ENCODE measurements at regions not wholly inside any gene's neighbourhood (a gene's known extent, or its start where the extent isn't known, plus 50 kb on each side); places are given as distances from the start of the nearest gene placed in this dataset.

DNA sequence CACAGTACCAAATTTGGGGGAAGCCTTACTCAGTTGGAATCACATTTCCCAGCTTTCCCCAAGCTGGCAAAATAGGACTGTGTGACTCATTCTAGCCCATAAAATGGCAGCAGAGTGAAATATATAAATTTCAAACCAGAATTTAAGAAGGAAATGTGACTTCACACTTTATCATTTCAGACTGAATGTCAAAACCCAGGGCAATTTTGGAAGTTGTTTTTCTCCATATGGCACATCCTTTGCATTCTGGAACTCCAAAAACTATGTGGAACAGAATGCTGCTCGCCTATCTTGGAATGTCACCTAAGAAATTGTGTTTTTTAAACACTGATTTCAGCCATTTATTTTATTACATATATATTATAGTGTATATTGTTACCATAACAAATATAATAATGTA is 424.7 kb upstream of the ST8SIA4 start:
- TF ChIP-seq, protein P1, sequence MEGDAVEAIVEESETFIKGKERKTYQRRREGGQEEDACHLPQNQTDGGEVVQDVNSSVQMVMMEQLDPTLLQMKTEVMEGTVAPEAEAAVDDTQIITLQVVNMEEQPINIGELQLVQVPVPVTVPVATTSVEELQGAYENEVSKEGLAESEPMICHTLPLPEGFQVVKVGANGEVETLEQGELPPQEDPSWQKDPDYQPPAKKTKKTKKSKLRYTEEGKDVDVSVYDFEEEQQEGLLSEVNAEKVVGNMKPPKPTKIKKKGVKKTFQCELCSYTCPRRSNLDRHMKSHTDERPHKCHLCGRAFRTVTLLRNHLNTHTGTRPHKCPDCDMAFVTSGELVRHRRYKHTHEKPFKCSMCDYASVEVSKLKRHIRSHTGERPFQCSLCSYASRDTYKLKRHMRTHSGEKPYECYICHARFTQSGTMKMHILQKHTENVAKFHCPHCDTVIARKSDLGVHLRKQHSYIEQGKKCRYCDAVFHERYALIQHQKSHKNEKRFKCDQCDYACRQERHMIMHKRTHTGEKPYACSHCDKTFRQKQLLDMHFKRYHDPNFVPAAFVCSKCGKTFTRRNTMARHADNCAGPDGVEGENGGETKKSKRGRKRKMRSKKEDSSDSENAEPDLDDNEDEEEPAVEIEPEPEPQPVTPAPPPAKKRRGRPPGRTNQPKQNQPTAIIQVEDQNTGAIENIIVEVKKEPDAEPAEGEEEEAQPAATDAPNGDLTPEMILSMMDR (conservative IDR thresholded peaks at IDR 0.05; ENCODE audit: low read length) = no peak
- TF ChIP-seq EZH2phosphoT487 (IDR thresholded peaks at IDR 0.05; ENCODE audit: borderline replicate concordance) = no peak
